H9 (cell line): ENCODE measurements at regions not wholly inside any gene's neighbourhood (a gene's known extent, or its start where the extent isn't known, plus 50 kb on each side); places are given as distances from the start of the nearest gene placed in this dataset.

ENCODE experiments used
- DNase-seq: peaks from one replicate; pipeline ENCODE4 v3.0.0-alpha.2; 2017
- H2AFZ ChIP-seq: one replicate; pipeline ENCODE4 v1.6.1; 2013; ENCODE audit warnings: mild to moderate bottlenecking, low read length, control low read depth, moderate library complexity
- H2AK5ac ChIP-seq: 2 replicates; pipeline ENCODE4 v1.6.1; 2013; ENCODE audit warnings: low read length, control low read depth, mixed read lengths; ENCODE audit not compliant: insufficient read length
- H2BK120ac ChIP-seq: one replicate; pipeline ENCODE4 v1.6.1; 2013; ENCODE audit warnings: low read depth, mild to moderate bottlenecking, low read length, control low read depth, inconsistent platforms; ENCODE audit not compliant: poor library complexity, severe bottlenecking
- H2BK12ac ChIP-seq: 2 replicates; pipeline ENCODE4 v1.6.1; 2013; ENCODE audit warnings: low read length, control low read depth, mixed read lengths, low read depth; ENCODE audit not compliant: insufficient read length
- H2BK15ac ChIP-seq: 2 replicates; pipeline ENCODE4 v1.6.1; 2013; ENCODE audit warnings: low read depth, low read length, control low read depth
- H2BK20ac ChIP-seq: one replicate; pipeline ENCODE4 v1.6.1; 2013; ENCODE audit warnings: low read depth, mild to moderate bottlenecking, low read length, control low read depth, inconsistent platforms; ENCODE audit not compliant: poor library complexity, severe bottlenecking
- H2BK5ac ChIP-seq: 2 replicates; pipeline ENCODE4 v1.6.1; 2013; ENCODE audit warnings: low read length, control low read depth, mixed read lengths; ENCODE audit not compliant: insufficient read length
- H3K14ac ChIP-seq: 2 replicates; pipeline ENCODE4 v1.6.1; 2013; ENCODE audit warnings: low read length, control low read depth; ENCODE audit not compliant: insufficient read depth
- H3K18ac ChIP-seq: 2 replicates; pipeline ENCODE4 v1.6.1; 2013; ENCODE audit warnings: low read depth, mild to moderate bottlenecking, mixed read lengths, low read length, control low read depth; ENCODE audit not compliant: insufficient read length
- H3K23ac ChIP-seq: 2 replicates; pipeline ENCODE4 v1.6.1; 2013; ENCODE audit warnings: low read length, control low read depth, mixed read lengths, low read depth; ENCODE audit not compliant: insufficient read length
- H3K23me2 ChIP-seq: 2 replicates; pipeline ENCODE4 v1.6.1; 2013; ENCODE audit warnings: low read depth, mild to moderate bottlenecking, mixed read lengths, low read length, control low read depth; ENCODE audit not compliant: insufficient read length, poor library complexity, severe bottlenecking
- H3K27ac ChIP-seq: 2 replicates; pipeline ENCODE4 v1.5.1; 2013; ENCODE audit warnings: low read length, control low read depth, mixed read lengths, low read depth; ENCODE audit not compliant: insufficient read length
- H3K27me3 ChIP-seq: 2 replicates; pipeline ENCODE4 v1.6.1; 2013; ENCODE audit warnings: low read length, control low read depth, inconsistent platforms; ENCODE audit not compliant: insufficient read depth
- H3K4ac ChIP-seq: 2 replicates; pipeline ENCODE4 v1.6.1; 2013; ENCODE audit warnings: low read depth, mild to moderate bottlenecking, control low read depth, inconsistent platforms, low read length, moderate library complexity
- H3K4me1 ChIP-seq: 2 replicates; pipeline ENCODE4 v1.6.1; 2013; ENCODE audit warnings: low read length, control low read depth, inconsistent platforms; ENCODE audit not compliant: insufficient read depth
- H3K4me2 ChIP-seq: 2 replicates; pipeline ENCODE4 v1.6.1; 2013; ENCODE audit warnings: low read length, control low read depth, mixed read lengths; ENCODE audit not compliant: insufficient read length, insufficient read depth
- H3K56ac ChIP-seq: 2 replicates; pipeline ENCODE4 v1.6.1; 2013; ENCODE audit warnings: low read depth, mild to moderate bottlenecking, mixed read lengths, low read length, control low read depth; ENCODE audit not compliant: insufficient read length
- H3K79me1 ChIP-seq: 2 replicates; pipeline ENCODE4 v1.6.1; 2013; ENCODE audit warnings: low read depth, mild to moderate bottlenecking, moderate library complexity, low read length, control low read depth, inconsistent platforms; ENCODE audit not compliant: insufficient read depth, poor library complexity, severe bottlenecking
- H3K79me2 ChIP-seq: 2 replicates; pipeline ENCODE4 v1.6.1; 2013; ENCODE audit warnings: low read length, control low read depth, inconsistent platforms; ENCODE audit not compliant: insufficient read depth
- H3K9ac ChIP-seq: 2 replicates; pipeline ENCODE4 v1.6.1; 2013; ENCODE audit warnings: low read length, control low read depth, mixed read lengths; ENCODE audit not compliant: insufficient read length; ENCODE audit errors: extremely low read depth
- H3K9me3 ChIP-seq: one replicate; pipeline ENCODE4 v1.6.1; 2013; ENCODE audit warnings: low read depth, low read length, inconsistent platforms; ENCODE audit not compliant: control insufficient read depth
- H3T11ph ChIP-seq: one replicate; pipeline ENCODE4 v1.6.1; 2013; ENCODE audit warnings: mild to moderate bottlenecking, low read length, control low read depth, inconsistent platforms
- H4K20me1 ChIP-seq: one replicate; pipeline ENCODE4 v1.6.1; 2013; ENCODE audit not compliant: control insufficient read depth, insufficient read length, insufficient read depth
- H4K5ac ChIP-seq: 2 replicates; pipeline ENCODE4 v1.6.1; 2013; ENCODE audit warnings: low read depth, mild to moderate bottlenecking, mixed read lengths, low read length, control low read depth; ENCODE audit not compliant: insufficient read length
- H4K8ac ChIP-seq: replicated peaks from 2 replicates; pipeline ENCODE4 v1.6.1; 2013; ENCODE audit warnings: low read length, control low read depth, mixed read lengths, low read depth; ENCODE audit not compliant: insufficient read length
- H4K91ac ChIP-seq: 2 replicates; pipeline ENCODE4 v1.6.1; 2013; ENCODE audit warnings: low read depth, mild to moderate bottlenecking, moderate library complexity, mixed read lengths, low read length, control low read depth; ENCODE audit not compliant: insufficient read length
- H3K27ac Mint-ChIP-seq, 3 experiments: 2 replicates in 2 of 3; 3 replicates in 1 of 3; pipeline ENCODE4 v1.8.0; 2020 to 2021; ENCODE audit warnings: mixed read lengths in 3 of 3, mild to moderate bottlenecking in 1 of 3, moderate library complexity in 1 of 3
- H3K27me3 Mint-ChIP-seq: 2 replicates; pipeline ENCODE4 v1.8.0; 2021; ENCODE audit warnings: low read depth, mild to moderate bottlenecking, moderate library complexity, mixed read lengths
- H3K36me3 Mint-ChIP-seq, 3 experiments: 2 replicates in 2 of 3; 3 replicates in 1 of 3; pipeline ENCODE4 v1.8.0; 2020 to 2021; ENCODE audit warnings: low read depth in 3 of 3, mixed read lengths in 3 of 3; ENCODE audit not compliant: insufficient read depth in 1 of 3
- H3K4me1 Mint-ChIP-seq, 2 experiments: 2 replicates each; pipeline ENCODE4 v1.8.0; 2020; ENCODE audit warnings: mixed read lengths in 2 of 2
- H3K4me3 Mint-ChIP-seq, 2 experiments: 2 replicates in 1 of 2; 3 replicates in 1 of 2; pipeline ENCODE4 v1.8.0; 2020 to 2021; ENCODE audit warnings: mild to moderate bottlenecking in 2 of 2, mixed read lengths in 2 of 2, moderate library complexity in 1 of 2
- H3K9me3 Mint-ChIP-seq, 2 experiments: 2 replicates in 1 of 2; 3 replicates in 1 of 2; pipeline ENCODE4 v1.8.0; 2020; ENCODE audit warnings: mild to moderate bottlenecking in 2 of 2, mixed read lengths in 2 of 2, moderate library complexity in 1 of 2
- WGBS: extraction: QIAGEN DNeasy Blood & Tissue Kit; methylation state at CpG from one replicate; pipeline ENCODE4 v1.1.7; 2013; ENCODE audit warnings: missing lambda C conversion rate, low lambda C conversion rate, mixed read lengths; ENCODE audit not compliant: insufficient read length; ENCODE audit errors: extremely low coverage; 5-methylcytosine and 5-hydroxymethylcytosine counted together
- TF ChIP-seq, protein P1 (sequence below): fragments of 200-600 bp; sonication (generic); conservative IDR thresholded peaks from 3 replicates; pipeline ENCODE4 v1.8.0; 2021; ENCODE audit warnings: antibody characterized with exemption, mild to moderate bottlenecking

DNA sequence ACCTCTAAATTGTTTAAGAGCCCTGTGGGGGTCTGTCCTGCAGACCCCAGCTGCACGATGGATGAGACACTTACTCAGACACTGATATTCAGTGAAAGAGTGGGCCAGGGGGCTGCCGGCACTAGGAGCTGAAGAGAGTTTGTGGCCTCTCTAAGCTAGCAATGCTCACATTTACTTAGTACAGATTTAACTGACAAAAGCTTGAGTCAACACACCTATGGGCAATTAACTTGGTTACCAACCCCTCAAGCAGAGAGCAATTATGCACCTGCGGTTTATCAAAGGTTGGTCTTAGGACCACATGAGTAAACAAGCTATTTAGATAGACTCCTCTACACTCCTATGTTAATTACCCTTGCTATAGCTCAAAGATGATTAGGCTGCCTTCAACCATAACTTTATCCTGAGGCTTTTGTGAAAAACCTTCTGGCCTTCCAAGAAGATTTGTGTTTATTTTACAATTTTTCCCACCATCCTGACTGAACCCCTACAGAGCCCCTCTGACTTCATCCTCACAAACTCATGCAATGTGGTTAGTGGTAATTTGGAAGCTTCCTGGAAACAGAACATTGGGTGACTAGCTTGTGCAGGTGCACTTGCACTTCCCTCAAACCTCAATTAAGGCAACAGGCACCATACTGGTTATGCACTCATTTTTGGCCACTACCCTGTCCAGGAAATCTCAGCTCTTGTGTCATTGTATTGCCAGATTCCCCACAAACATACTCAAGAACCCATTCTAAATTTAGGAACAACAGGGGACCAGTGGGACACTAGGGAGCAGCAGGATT lies 234.4 kb upstream of the ITM2A start:
- Mint-ChIP-seq H3K9me3 (peaks cover 53 to 71% of the 10 kb centered on the region in 2 experiments), H3K4me1 (peaks cover 2 to 3% of the 10 kb centered on the region in 2 experiments; a peak in 1 of 4 replicates), H3K27ac (no peak overlapping the region; a peak in 1 of 7 replicates), H3K36me3 (peaks cover 0 to 1% (median 0%) of the 10 kb centered on the region in 3 experiments; a peak in 3 of 7 replicates), H3K27me3 (peaks cover 50% of the 10 kb centered on the region), H3K4me3 (no peak overlapping the region; a peak in 1 of 5 replicates)
- Histone ChIP-seq H4K91ac (no peak overlapping the region), H3K18ac (no peak overlapping the region), H3K79me2 (no peaks in the 10 kb centered on the region), H3K79me1 (no peaks in the 10 kb centered on the region), H2AK5ac (no peak overlapping the region), H3K4me1 (no peaks in the 10 kb centered on the region), H3K27me3 (peaks cover 14% of the 10 kb centered on the region), H2BK5ac (no peak overlapping the region), H2BK20ac (no peak overlapping the region), H2BK12ac (no peak overlapping the region), H3K9ac (no peak overlapping the region), H3K23me2 (no peaks in the 10 kb centered on the region), H2BK15ac (no peak overlapping the region), H3K9me3 (peaks cover 22% of the 10 kb centered on the region), H4K20me1 (no peaks in the 10 kb centered on the region), H3T11ph (no peak overlapping the region), H2AFZ (no peak overlapping the region), H3K4ac (no peak overlapping the region), H3K14ac (no peak overlapping the region), H2BK120ac (no peak overlapping the region), H4K8ac (no peak overlapping the region), H3K23ac (no peak overlapping the region), H3K27ac (no peak overlapping the region), H3K56ac (no peak overlapping the region), H3K4me2 (no peak overlapping the region), H4K5ac (no peak overlapping the region)
- WGBS: no CpG with 5 or more reads among the region's 3 CpGs
- no peak for DNase-seq
- TF ChIP-seq, protein P1, sequence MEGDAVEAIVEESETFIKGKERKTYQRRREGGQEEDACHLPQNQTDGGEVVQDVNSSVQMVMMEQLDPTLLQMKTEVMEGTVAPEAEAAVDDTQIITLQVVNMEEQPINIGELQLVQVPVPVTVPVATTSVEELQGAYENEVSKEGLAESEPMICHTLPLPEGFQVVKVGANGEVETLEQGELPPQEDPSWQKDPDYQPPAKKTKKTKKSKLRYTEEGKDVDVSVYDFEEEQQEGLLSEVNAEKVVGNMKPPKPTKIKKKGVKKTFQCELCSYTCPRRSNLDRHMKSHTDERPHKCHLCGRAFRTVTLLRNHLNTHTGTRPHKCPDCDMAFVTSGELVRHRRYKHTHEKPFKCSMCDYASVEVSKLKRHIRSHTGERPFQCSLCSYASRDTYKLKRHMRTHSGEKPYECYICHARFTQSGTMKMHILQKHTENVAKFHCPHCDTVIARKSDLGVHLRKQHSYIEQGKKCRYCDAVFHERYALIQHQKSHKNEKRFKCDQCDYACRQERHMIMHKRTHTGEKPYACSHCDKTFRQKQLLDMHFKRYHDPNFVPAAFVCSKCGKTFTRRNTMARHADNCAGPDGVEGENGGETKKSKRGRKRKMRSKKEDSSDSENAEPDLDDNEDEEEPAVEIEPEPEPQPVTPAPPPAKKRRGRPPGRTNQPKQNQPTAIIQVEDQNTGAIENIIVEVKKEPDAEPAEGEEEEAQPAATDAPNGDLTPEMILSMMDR: no peak
